HCT116 (cell line): ENCODE measurements at regions not wholly inside any gene's neighbourhood (a gene's known extent, or its start where the extent isn't known, plus 50 kb on each side); places are given as distances from the start of the nearest gene placed in this dataset.

Experiments
- ATAC-seq: fragments of 200-7000 bp; cut with Tn5 transposase; 2 replicates; pipeline ENCODE4 v1.9.1; 2020; ENCODE audit warnings: mild to moderate bottlenecking, moderate library complexity
- BruUV-seq: library from RNA; stranded (reverse); fragments of 400-500 nt; replicated peaks from 2 replicates; lab custom pipeline; 2021; lab: Mats Ljungman, UMichigan
- CTCF ChIA-PET: fragments of 300-600 bp; sonication (Branson Sonifier 250); formaldehyde crosslinking; loops from one replicate; lab custom pipeline; 2021; ENCODE audit warnings: antibody characterized with exemption; lab: Charles Lee
- POLR2A ChIA-PET: fragments of 300-600, 350-600 bp; sonication (Branson Sonifier 250); formaldehyde crosslinking; loops from one replicate; lab custom pipeline; 2021; ENCODE audit warnings: antibody characterized with exemption; lab: Charles Lee
- RAD21 ChIA-PET, 2 experiments: fragments of 300-600 bp; sonication (Branson Sonifier 250); formaldehyde crosslinking; loops; one replicate each; lab custom pipeline; 2023; ENCODE audit warnings: low total read pairs in 2 of 2; ENCODE audit not compliant: uncharacterized antibody in 2 of 2, unreplicated experiment in 2 of 2, low non-redundant PET in 1 of 2; lab: Charles Lee
- DNase-seq: peaks from one replicate; pipeline ENCODE4 v3.0.0-alpha.2; 2010; ENCODE audit warnings: low read depth, low spot score
- H2AFZ ChIP-seq: fragments of 200-600 bp; shearing (Covaris generic), sonication (generic); 2 replicates; pipeline ENCODE4 v1.6.1; 2017; ENCODE audit warnings: low read depth, mixed run types, mixed read lengths, antibody characterized with exemption, low read length; ENCODE audit not compliant: poor library complexity, severe bottlenecking
- H3K27ac ChIP-seq: 2 replicates; pipeline ENCODE4 v1.5.1; 2012; ENCODE audit warnings: low read depth, low read length
- H3K27me3 ChIP-seq: fragments of 200-600 bp; sonication (generic); 2 replicates; pipeline ENCODE4 v1.6.1; 2016; ENCODE audit warnings: mixed run types, low read length, mixed read lengths; ENCODE audit not compliant: insufficient read depth
- H3K36me3 ChIP-seq, 2 experiments: fragments of 200-500 bp in 1 of 2; fragments of 200-600 bp in 1 of 2; sonication (Bioruptor generic) in 1 of 2; sonication (generic) in 1 of 2; 2 replicates each; pipeline versions ENCODE4 v1.5.1 to v1.6.1; 2014 to 2016; ENCODE audit warnings: low read length in 2 of 2, inconsistent platforms in 1 of 2, mixed read lengths in 1 of 2, mixed run types in 1 of 2; ENCODE audit not compliant: insufficient read depth in 2 of 2, control insufficient read depth in 1 of 2
- H3K4me1 ChIP-seq, 2 experiments: fragments of 200-600 bp in 1 of 2; sonication (generic) in 1 of 2; 2 replicates each; pipeline versions ENCODE4 v1.5.1 to v1.6.1; 2012 to 2017; ENCODE audit warnings: low read length in 2 of 2, inconsistent platforms in 1 of 2, mild to moderate bottlenecking in 1 of 2, mixed read lengths in 1 of 2, mixed run types in 1 of 2, moderate library complexity in 1 of 2; ENCODE audit not compliant: insufficient read depth in 2 of 2, control insufficient read depth in 1 of 2
- H3K4me2 ChIP-seq: fragments of 200-600 bp; sonication (generic); 2 replicates; pipeline ENCODE4 v1.6.1; 2017; ENCODE audit warnings: mixed run types, low read length, mixed read lengths
- H3K4me3 ChIP-seq, 2 experiments: fragments of 200-600 bp in 1 of 2; sonication (generic) in 1 of 2; replicated peaks in 1 of 2; 2 replicates each; pipeline ENCODE4 v1.5.1; 2011 to 2016; ENCODE audit warnings: low read length in 2 of 2, control low read depth in 1 of 2, low read depth in 1 of 2, mild to moderate bottlenecking in 1 of 2, mixed read lengths in 1 of 2, mixed run types in 1 of 2
- H3K79me2 ChIP-seq: fragments of 200-600 bp; sonication (generic); 2 replicates; pipeline ENCODE4 v1.6.1; 2017; ENCODE audit warnings: mild to moderate bottlenecking, mixed run types, low read length, moderate library complexity, mixed read lengths; ENCODE audit not compliant: insufficient read depth
- H3K9ac ChIP-seq: fragments of 200-600 bp; sonication (generic); 2 replicates; pipeline ENCODE4 v1.6.1; 2016; ENCODE audit warnings: low read length, mixed read lengths
- H3K9me2 ChIP-seq: fragments of 200-600 bp; sonication (generic), shearing (Covaris generic); 2 replicates; pipeline ENCODE4 v1.6.1; 2017; ENCODE audit warnings: mixed run types, mild to moderate bottlenecking, moderate library complexity; ENCODE audit not compliant: insufficient read depth
- H3K9me3 ChIP-seq, 2 experiments: fragments of 200-500 bp in 1 of 2; fragments of 200-600 bp in 1 of 2; sonication (Bioruptor generic) in 1 of 2; sonication (generic) in 1 of 2; 2 replicates each; pipeline ENCODE4 v1.6.1; 2014 to 2017; ENCODE audit warnings: low read length in 2 of 2, mixed read lengths in 2 of 2, inconsistent platforms in 1 of 2, low read depth in 1 of 2, mild to moderate bottlenecking in 1 of 2, mixed run types in 1 of 2, moderate library complexity in 1 of 2; ENCODE audit not compliant: control insufficient read depth in 1 of 2, insufficient read depth in 1 of 2
- H4K20me1 ChIP-seq: fragments of 200-600 bp; sonication (generic), shearing (Covaris generic); 2 replicates; pipeline ENCODE4 v1.6.1; 2017; ENCODE audit warnings: mixed run types, mild to moderate bottlenecking, moderate library complexity; ENCODE audit not compliant: insufficient read depth
- CBX3 ChIP-seq: IDR thresholded peaks from 2 replicates; pipeline ENCODE4 v1.6.1; 2012; ENCODE audit warnings: low read depth
- CEBPB ChIP-seq: IDR thresholded peaks from 2 replicates; pipeline ENCODE4 v1.6.1; 2012; ENCODE audit warnings: low read depth
- EZH2phosphoT487 ChIP-seq: fragments of 200-600 bp; IDR thresholded peaks from 2 replicates; pipeline ENCODE4 v1.6.1; 2018; ENCODE audit warnings: antibody characterized with exemption, borderline replicate concordance
- FOSL1 ChIP-seq: IDR thresholded peaks from 2 replicates; pipeline ENCODE4 v1.6.1; 2012; ENCODE audit warnings: low read depth
- JUND ChIP-seq: IDR thresholded peaks from 2 replicates; pipeline ENCODE4 v1.6.1; 2012
- SIN3A ChIP-seq: IDR thresholded peaks from 2 replicates; pipeline ENCODE4 v1.6.1; 2012; ENCODE audit warnings: low read depth
- SP1 ChIP-seq: IDR thresholded peaks from 2 replicates; pipeline ENCODE4 v1.6.1; 2012; ENCODE audit warnings: low read depth
- TCF7L2 ChIP-seq: IDR thresholded peaks from 2 replicates; pipeline ENCODE4 v1.7.0; 2011; ENCODE audit warnings: borderline replicate concordance, inconsistent platforms; ENCODE audit not compliant: insufficient read depth, insufficient read length; ENCODE audit errors: extremely low read depth
- YY1 ChIP-seq: IDR thresholded peaks from 2 replicates; pipeline ENCODE4 v1.6.1; 2011; ENCODE audit warnings: low read length, low read depth, moderate library complexity, mild to moderate bottlenecking; ENCODE audit not compliant: insufficient replicate concordance; ENCODE audit errors: extremely low read depth
- ZFX ChIP-seq: fragments of 450-650 bp; IDR thresholded peaks from 2 replicates; pipeline ENCODE4 v1.6.1; 2017
- ZNF274 ChIP-seq: fragments of 200-500 bp; sonication (Bioruptor generic); IDR thresholded peaks from 2 replicates; pipeline ENCODE4 v1.6.1; 2014; ENCODE audit warnings: mild to moderate bottlenecking, low read depth, low read length, inconsistent platforms
- intact Hi-C: fragments of 100-400 bp; cut with micrococcal nuclease; formaldehyde crosslinking; loops from 2 replicates; pipeline ENCODE4 v1.10.0; 2022
- TF ChIP-seq, protein P1 (sequence below), 3 experiments: fragments of 200-600 bp in 1 of 3; sonication (generic) in 1 of 3; IDR thresholded peaks in 2 of 3; conservative IDR thresholded peaks in 1 of 3; 2 replicates each; pipeline ENCODE4 v1.5.1; 2012 to 2017; ENCODE audit warnings: low read depth in 2 of 3, low read length in 2 of 3, antibody characterized with exemption in 1 of 3, borderline replicate concordance in 1 of 3, control low read depth in 1 of 3, mild to moderate bottlenecking in 1 of 3, mixed read lengths in 1 of 3, mixed run types in 1 of 3, moderate library complexity in 1 of 3; ENCODE audit not compliant: insufficient read depth in 1 of 3
- TF ChIP-seq, protein P2 (sequence below): IDR thresholded peaks from 2 replicates; pipeline ENCODE4 v1.6.1; 2012
- TF ChIP-seq, protein P3 (sequence below): IDR thresholded peaks from 2 replicates; pipeline ENCODE4 v1.6.1; 2012

DNA sequence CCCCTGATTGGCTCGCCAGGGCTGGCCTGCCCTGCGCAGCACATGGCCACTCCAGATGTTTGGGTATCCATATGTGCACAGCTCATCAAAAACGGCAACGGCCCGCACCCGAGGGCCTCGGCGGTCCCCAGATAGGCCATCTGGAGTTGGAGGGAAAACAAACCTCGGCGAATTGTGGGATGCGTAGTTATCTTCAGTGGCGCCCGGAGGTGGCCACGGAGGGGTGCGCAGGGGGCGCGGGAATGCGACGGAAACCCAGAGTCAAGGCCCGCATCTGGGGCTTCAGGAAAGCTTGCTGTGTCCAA is 156.5 kb downstream of the TLE3 start:
- H3K27me3 ChIP-seq, result peaks cover 9% of the 10 kb centered on the region; the same call in 1 of the 2 replicates
- no peaks in the 10 kb centered on the region for H4K20me1 ChIP-seq
- CTCF ChIA-PET, result no interaction called here
- TF ChIP-seq, protein P1, sequence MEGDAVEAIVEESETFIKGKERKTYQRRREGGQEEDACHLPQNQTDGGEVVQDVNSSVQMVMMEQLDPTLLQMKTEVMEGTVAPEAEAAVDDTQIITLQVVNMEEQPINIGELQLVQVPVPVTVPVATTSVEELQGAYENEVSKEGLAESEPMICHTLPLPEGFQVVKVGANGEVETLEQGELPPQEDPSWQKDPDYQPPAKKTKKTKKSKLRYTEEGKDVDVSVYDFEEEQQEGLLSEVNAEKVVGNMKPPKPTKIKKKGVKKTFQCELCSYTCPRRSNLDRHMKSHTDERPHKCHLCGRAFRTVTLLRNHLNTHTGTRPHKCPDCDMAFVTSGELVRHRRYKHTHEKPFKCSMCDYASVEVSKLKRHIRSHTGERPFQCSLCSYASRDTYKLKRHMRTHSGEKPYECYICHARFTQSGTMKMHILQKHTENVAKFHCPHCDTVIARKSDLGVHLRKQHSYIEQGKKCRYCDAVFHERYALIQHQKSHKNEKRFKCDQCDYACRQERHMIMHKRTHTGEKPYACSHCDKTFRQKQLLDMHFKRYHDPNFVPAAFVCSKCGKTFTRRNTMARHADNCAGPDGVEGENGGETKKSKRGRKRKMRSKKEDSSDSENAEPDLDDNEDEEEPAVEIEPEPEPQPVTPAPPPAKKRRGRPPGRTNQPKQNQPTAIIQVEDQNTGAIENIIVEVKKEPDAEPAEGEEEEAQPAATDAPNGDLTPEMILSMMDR (IDR thresholded peaks at IDR 0.05 in 2 of 3, conservative IDR thresholded peaks at IDR 0.05 in 1 of 3; ENCODE audit: borderline replicate concordance in 1 of 3, insufficient read depth in 1 of 3, low read depth in 2 of 3, low read length in 2 of 3), result no peak
- TF ChIP-seq, protein P2, sequence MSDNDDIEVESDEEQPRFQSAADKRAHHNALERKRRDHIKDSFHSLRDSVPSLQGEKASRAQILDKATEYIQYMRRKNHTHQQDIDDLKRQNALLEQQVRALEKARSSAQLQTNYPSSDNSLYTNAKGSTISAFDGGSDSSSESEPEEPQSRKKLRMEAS, result no peak
- no peak for TF ChIP-seq ZNF274
- no peak for TF ChIP-seq TCF7L2
- no peak for TF ChIP-seq EZH2phosphoT487
- TF ChIP-seq CEBPB, result no peak
- no peak for TF ChIP-seq SP1
- no peak for TF ChIP-seq ZFX
- TF ChIP-seq CBX3, result no peak
- no peak for TF ChIP-seq YY1
- no peak for TF ChIP-seq FOSL1
- no peak for TF ChIP-seq SIN3A
- TF ChIP-seq JUND, result no peak
- TF ChIP-seq, protein P3, sequence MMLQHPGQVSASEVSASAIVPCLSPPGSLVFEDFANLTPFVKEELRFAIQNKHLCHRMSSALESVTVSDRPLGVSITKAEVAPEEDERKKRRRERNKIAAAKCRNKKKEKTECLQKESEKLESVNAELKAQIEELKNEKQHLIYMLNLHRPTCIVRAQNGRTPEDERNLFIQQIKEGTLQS, result no peak
- H3K36me3 ChIP-seq, result no peaks in the 10 kb centered on the region
- H2AFZ ChIP-seq, result no peak overlapping the region
- H3K4me3 ChIP-seq, result no peak overlapping the region
- BruUV-seq, result no TSS peak
- intact Hi-C loops, result no loop called here
- DNase-seq (no peak), ATAC-seq (no peak)
- H3K9me2 ChIP-seq, result no peaks in the 10 kb centered on the region
- no peak overlapping the region for H3K27ac ChIP-seq
- H3K4me1 ChIP-seq, result no peaks in the 10 kb centered on the region
- H3K79me2 ChIP-seq, result no peaks in the 10 kb centered on the region
- POLR2A ChIA-PET, result no interaction called here
- H3K4me2 ChIP-seq, result no peak overlapping the region
- no peak overlapping the region for H3K9ac ChIP-seq
- RAD21 ChIA-PET, result no interaction called here
- H3K9me3 ChIP-seq, result no peaks in the 10 kb centered on the region
